GOT3 (cell line): ENCODE measurements at regions not wholly inside any gene's neighbourhood (a gene's known extent, or its start where the extent isn't known, plus 50 kb on each side); places are given as distances from the start of the nearest gene placed in this dataset.
"Not testable (repeated sequence)": the region's sequence is repeated elsewhere in the genome, so short reads cannot be mapped to it uniquely, and the experiment has no call there.

Source experiments
- DNase-seq: peaks from one replicate; lab custom pipeline; 2025; ENCODE audit warnings: mixed read lengths; lab: John Stamatoyannopoulos, UW

DNA sequence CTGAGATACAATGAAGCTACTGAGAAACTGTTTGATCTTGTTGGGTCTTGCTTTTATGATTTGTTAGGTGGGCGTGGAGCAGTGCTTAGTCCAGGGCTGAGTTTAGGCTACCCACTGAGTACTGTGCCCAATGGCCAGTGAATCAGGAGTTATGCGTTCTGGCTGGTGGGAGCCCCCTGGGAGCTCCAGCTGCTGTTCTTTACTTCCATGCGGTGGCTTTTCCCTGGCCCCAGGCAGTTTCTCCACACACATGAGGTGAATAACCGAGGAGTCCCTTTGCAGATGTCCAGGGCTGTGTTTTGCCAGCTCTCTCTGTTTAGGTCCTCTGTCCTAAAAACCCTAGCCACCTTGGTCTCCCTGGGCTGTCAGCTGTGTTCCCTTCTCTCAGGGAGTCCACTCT lies 106.5 kb downstream of the KLF13 start:
- no peak for DNase-seq

DNA sequence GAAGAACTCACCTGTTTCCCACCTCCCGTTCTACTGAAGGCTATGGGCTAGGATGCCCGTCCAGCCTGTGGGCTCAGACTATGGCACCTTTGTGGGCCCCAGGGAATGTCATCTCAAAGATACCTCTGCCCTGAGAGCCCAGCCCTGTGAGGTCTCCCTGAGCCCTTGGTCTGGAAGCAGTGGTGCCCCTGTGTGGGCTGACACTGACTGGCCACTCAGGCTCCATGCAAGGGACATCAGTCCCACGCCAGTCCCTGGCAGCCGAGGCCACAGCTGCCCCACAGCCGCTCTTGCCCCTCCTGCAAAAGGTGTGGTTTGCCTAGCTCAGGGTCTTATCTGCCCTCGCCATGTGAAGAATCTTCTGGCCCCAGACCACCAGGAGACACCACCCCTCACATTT lies 106.9 kb downstream of the KLF13 start:
- no peak for DNase-seq

DNA sequence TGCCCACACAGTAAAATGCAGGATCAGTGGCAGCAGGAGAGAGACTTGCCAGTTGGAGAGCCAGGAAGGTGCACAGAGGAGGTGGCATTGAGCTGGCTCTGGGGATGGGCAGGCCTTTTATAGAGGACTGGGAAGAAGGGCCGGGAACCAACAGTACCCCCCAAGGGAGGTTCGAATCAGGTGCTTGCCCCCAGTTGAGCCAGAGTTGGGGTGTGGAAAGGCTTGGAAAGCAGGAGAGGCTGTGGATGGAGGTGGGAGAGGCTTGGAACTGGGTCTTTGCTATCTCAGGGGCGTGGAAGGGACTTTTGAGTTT lies 107.6 kb downstream of the KLF13 start:
- no peak for DNase-seq

DNA sequence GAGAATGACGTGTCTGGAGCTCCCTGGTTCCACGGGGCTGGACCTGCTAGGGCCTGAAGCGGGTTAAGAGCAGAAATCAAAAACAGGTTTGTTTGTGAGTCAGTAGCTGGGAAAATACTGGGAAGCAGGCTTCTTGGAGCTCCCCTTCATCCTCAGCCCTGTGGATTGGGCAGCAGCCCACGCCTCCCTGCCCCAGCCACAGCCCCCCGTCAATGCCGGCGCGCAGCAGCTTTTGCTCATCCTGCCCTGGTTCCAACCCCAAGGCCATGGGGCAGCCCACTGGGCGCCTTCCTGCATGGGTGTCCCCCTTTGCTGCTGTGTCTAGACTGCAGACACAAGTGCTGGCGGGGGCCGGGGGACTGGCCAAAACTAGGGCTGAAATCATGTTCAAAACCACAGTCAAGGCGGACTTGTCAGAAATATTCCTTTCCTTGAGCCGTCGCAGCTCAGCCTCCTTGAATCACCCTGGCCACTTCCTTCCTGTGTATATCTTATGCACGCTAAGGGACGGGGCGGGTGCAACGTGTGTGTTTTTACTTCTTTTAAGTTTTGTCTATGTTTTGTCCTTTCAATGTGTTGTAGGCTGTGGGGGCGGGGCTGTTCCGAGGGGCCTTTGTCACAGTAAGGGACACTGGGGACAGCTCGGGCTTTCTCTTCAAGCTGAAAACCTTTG lies 108.1 kb downstream of the KLF13 start:
- no peak for DNase-seq

DNA sequence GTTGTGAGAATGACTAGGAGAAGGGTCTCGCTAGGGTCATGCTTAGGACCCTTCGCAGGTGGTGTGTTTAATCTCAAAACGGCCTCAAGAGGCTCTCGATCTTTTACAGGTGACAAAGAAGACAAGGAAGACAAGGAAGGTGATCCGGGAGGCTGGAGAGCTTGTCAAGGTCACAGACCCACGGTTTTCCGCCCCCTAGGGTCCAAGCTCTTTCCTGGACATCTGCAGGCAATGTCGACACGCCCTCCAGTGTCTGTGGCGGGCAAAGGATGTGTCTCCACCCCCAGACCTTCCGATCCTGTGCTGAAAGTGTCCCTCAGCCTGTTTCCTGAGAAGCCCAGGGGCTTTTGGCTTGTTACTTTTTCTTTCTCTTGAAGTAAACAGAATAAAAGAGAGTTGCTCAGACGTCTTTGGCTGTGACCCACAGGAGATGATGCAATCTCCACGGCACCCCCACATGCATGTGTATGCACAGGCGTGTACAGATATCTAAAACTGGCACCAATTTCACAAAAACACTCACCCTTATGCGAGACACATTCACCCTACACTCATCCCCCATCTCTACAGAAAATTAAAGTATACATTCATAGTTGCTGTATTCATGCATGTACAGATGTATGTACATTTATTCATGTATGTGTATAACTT lies 108.8 kb downstream of the KLF13 start:
- DNase-seq: no peak

DNA sequence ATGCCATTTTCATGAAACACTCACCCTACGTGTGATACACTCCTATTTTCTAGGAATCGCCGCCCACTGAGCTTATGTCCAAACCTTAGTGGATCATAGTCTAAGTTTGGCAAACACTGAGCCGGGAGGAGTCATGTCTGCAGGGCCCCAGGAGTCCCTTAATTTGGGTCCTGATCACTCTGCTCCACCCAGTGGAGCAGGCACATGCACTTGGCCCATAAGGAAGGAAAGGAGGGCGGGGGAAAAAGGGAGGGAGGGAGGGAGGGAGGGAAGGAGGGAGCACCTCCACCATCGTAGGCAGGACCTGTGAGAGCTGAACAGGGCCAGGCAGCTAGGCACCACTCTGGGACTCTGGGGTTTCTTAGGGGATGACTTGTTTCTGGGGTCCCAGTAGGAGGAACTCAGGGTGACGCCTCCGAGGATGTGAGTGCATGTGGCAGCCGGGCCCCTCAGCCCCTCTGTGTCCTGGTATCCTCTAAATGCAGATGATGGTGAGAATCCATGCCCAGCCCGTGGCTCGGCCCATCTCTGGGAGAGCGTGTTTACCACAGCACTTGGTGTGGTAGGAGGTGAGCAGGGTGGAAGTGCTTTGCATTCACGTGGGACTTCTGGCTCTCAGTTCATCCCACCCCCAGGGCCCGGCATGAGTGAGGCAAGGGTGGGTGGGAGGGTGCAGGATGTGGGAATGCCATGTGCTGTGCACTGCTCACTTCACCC lies 109.4 kb downstream of the KLF13 start:
- DNase-seq: no peak

DNA sequence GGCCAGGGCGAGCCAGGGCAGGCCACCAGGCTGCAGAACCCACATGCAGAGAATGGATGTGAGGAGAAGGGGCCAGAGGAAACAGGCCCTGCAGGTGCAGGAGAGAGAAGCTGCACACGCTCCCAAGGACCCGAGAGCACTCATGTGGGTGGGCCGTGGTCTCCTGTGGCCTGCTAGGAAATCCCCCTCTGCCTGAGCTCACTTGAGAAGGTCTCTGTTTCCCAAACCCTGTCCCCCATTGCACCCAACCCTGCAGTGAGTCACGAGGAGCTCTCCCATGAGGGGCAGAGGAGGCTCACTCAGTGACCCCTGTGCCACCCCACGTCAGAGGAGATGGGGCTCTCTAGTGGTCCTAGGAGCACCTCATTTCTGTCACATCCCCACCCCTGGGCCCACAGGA lies 111.1 kb downstream of the KLF13 start:
- DNase-seq: no peak

DNA sequence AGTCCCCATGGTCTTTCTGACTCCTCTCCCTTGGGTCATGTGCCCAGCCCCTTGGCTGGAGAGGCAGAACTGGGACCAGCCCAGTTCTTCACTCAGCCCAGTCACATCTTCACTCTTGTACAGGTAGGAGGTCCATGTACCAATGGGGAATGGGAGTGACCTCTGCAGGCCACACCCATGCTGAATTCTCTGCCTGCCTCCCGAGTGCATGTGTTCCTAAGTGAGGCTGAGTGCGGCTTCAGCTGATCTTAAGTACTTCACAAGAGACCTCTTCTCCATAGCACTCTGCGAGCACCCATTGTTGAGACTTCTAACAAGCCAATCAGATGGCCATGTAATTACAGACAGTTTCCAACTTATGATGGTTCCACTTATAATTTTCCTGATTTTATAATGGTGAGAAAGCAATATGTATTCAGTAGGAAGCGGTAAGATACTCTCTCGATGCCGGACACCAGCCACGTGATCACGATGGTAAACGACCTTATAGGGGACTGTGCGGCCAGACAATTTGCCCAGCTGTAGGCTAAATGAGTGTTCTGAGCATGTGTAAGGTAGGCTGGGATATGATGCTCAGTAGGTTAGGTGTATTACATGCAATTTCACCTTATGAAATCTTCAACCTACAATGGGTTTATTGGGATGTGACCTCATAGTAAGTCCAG lies 112.1 kb downstream of the KLF13 start:
- DNase-seq: no peak

DNA sequence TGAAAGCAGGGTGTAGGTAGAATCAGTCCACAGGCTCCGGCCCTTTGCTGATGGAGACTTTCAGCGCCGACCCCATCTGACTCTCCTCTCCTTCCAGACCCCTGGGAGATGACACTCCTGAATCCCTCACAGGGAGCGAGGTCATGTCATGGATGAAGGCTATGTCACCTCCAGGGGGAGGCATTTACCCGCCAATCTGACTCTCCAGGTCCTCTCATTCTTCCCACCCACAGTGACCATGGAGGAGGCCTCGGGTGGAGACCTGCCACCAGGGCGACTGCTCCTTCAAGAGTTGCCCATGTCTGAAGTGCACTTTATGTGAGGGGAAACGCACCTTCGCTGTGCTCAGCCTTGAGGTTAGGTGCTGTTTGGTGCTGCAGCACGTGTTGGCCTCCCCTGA lies 112.7 kb downstream of the KLF13 start:
- no peak for DNase-seq

DNA sequence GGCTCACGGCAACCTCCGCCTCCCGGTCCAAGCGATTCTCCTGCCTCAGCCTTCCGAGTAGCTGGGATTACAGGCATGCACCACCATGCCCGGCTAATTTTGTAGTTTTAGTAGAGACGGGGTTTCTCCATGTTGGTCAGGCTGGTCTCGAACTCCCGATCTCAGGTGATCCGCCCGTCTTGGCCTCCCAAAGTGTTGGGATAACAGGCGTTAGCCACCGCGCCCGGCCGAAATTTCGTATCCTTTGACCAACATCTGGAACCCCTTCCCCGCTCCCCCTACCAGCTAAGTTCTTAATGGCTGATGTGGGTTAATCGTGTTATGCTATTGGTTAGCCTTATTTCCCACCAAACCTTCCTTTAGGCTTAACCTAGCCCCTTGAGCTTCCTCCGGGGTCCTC lies 113.6 kb downstream of the KLF13 start:
- not testable (repeated sequence) for DNase-seq

DNA sequence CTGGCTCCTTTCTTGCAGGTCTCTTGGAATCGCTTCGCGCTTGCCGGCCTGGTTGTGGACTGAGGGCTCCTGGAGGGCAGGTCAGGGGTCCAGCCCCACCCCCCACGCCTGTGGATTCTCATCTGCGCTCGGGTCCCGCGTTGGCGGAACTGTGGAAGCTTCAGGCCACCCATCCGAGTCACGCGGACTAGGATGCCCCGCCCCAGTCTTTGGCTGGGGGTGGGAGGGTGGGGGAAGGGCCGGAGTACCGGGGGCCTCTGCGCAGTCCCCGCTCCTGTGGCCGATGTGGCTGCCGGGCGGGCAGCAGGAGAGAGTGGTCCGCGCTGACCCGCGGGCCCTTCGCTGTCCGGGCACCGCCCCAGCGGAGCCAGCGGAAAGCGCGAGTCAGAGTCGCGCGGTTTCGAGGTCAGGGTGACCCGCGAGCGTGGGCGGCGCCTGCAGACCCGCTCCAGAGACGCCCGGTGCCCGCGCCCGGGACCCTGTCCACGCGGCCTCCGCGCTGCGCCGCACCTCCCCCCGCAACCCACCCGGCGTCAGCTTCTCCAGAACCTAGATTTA lies 114.2 kb downstream of the KLF13 start:
- DNase-seq: no peak

DNA sequence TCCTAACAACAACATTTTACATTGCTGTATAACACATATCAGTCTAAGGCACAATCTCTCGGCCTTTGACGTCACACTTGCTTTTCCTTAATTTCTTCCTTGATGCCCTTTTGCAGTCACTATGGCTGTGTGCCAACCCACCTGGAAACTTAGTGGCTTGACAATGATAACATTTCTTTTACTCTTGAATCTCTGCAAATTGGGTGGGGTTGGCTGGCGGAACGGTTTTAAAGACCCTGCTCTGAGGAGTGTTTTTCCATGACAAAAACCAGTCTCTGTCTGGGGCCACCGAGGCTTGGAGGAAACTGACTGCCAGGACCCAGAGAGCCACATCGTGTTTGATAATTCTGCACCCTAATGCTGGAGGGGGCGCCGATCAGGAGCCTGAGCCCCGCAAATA lies 115.6 kb downstream of the KLF13 start:
- DNase-seq: no peak

DNA sequence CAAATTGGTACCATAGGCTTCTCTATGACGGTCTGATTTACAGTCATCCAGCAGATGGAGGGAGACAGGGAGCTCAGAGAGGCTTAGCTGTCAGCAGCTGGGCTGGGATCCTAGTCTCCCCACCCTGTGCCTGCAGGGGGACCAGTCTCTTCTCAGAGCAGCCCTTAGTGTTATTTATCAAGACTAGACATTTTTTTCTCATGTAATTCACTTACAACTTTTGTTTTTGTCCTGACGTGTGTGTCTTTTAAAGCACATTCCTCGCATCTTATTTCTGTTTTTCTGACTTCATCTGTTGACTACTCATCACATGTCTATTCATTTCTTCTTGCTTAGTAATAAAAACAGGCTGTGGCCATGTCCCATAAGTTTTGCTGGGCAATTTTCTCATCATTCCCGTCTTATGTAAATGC lies 116.1 kb downstream of the KLF13 start:
- DNase-seq: no peak

DNA sequence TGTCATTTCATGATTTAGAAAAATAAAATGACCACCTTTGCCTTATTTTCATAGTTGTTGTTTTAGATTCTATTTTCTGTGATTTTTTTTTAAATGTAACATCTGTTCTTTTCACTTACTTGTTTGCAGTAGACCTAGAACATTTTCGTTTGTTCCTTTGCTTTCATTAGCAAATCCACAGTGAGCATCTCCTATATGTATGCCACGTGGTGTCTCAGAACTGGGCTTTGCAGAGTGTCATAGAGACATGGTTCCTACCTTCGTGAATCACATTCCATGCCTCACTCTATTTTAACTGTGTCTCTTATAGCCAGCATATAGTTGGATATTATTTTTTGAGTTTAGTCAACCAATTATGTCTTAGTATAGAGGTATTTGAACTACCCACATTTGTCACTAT lies 118.2 kb downstream of the KLF13 start:
- DNase-seq: no peak

DNA sequence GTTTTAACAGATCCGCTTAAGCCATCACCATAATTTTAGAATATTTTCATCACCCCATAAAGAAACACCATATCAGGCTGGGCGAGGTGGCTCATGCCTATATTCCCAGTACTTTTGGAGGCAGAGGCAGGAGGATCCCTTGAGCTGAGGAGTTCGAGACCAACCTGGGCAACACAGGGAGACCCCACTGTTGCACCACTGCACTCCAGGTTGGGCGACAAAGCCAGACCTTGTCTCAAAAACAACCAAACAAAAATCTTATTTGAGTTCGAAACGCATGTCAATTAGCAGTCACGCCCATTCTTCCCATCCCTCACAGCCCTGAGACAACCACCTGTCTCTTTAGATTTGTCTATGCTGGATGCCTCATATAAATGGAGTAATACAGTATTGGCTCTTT lies 119.9 kb downstream of the KLF13 start:
- DNase-seq: no peak

DNA sequence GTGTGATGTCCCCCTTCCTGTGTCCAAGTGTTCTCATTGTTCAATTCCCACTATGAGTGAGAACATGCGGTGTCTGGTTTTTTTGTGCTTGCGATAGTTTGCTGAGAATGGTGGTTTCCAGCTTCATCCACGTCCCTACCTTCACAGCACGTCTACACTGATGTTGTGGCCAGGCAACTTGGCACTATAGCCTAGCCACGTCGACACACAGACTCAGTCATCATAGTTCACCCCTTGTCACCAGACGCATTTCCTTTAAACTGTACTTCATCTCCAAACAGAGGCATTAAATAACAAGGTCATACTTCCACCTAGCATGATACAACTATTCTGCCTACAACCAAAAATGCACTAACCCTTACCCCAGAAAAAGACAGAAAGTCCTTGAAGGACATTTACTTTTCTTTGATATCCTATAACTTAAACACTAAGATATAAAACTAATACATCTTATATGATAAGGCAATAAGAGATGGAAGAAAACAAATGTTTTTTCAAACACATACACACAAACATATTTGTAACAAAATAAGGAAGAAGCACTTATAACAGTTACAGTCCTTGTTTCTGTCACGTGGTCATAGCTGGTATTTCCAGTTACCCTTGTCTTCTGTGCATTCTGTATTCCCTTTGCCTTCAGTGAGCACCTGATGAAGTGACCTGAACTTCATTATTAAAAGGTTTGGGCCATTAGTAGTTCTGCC lies 121.4 kb downstream of the KLF13 start:
- DNase-seq: no peak

DNA sequence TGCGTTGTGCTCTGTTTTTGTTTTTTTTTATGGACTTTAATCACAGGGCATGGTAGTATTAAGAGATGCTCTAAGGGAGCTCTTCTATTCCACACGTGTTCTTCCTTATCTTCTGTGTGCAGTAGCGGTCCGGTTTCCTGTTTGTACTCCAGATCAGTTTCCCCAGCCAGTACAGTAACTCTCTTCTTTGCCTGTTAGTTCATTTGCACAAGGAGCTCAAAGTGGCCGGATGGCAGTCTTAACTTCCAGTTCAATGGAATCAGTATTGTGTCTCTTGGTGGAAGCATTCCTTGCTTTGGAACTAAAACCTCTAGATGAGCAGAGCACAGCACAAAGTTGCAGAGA lies 122.0 kb downstream of the KLF13 start:
- DNase-seq: no peak

DNA sequence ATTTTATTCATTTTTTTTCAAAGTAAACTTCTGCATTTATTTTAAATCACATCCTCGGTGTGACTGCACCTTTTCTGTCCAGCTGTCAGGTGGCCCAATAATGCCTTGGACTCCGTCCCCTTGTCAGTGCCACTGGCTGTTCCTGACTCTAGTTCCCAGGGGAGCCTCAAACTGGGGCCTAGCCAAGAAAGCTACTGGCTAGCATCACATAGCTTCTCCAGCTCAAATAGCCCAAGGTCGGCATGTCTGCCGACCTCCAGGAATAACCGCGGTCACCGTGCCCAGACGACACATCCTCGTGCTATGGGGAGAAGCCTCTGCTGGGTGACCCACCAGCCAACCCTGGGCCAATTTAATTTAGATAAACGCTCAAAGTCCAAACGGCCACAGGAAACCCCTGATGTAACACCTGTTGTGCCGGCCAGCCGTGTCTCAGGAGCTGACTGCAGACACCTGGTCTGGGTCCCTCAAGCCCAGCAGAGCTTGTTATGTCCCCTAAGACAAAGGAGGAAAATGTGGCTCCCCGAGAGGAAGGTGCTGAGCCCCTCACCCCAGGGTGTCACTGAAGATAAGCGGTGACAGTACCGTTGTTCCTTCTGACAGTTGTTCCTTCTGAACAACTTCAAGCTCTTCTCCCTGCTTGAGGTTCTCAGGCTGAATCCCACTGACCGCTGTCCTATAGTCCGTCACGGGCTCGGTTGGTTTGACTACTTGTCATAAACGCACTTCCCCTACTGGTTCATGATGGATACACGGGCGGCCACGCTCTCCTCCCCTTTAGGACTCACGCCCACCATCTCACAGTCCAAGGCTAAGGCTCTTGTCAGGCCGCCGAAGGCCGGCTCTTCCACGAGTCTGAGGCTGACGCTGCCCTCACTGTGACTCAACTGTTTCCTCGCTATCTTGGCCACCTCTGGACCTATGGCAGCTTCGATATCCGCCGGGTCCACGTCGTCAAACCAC lies 126.2 kb downstream of the KLF13 start:
- DNase-seq: no peak

DNA sequence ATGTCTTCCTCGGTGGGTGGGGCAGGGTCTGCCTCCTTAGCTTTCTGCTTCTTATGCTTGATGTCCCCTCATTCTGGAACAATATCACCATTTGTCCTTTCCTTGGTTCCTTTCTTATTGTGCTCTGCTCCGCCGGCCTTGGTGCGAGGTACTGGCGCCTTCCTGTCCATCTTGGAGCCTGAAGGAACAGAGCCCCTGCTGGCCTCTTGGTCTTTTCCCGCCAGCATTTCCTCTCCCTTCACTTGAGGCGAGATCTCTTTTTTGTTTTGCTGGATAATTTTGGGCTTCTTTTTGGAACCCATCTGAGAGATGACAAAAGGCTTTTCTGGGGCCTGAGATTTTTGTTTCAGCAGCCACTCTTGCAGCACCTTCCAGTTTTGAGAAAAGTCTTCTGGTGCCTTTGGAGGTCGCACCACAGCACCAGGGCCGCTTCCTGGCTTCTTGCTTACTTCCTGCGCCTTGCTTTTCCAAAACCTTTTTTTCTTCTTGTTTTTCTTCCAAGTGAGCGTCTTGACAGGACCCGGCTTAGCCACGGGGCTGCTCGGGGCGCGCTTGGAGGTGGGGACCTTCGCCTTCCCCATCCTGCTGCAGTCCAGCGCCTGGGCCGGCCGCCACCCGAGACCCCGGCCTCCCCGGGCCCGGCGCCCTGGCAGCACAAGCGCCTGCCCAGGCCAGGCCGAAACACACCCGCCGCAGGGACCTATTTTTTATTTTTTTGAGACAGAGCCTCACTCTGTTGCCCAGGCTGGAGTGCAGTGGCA lies 127.1 kb downstream of the KLF13 start:
- DNase-seq: no peak

DNA sequence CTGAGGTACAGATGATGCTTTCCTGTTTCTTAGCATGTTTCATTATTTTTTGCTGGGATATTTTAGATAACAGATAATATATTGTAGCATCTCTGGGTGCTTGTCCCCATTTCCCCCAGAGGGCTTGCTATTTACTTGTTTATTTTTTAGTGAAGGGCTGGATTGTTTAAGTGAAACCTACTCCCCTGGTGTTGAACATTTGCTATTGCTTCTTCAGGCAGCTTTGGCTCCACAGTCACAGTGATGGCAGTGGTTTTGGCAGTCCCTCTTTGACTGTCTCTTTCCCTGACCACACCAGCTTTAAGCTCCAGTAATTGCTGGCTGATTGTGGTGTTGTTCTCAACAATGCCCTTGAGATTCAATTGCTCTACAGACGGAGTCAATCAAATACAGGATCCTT lies 128.9 kb downstream of the KLF13 start:
- DNase-seq: no peak
